ENCODE measurements at regions not wholly inside any gene's neighbourhood (a gene's known extent, or its start where the extent isn't known, plus 50 kb on each side); places are given as distances from the start of the nearest gene placed in this dataset.

DNA sequence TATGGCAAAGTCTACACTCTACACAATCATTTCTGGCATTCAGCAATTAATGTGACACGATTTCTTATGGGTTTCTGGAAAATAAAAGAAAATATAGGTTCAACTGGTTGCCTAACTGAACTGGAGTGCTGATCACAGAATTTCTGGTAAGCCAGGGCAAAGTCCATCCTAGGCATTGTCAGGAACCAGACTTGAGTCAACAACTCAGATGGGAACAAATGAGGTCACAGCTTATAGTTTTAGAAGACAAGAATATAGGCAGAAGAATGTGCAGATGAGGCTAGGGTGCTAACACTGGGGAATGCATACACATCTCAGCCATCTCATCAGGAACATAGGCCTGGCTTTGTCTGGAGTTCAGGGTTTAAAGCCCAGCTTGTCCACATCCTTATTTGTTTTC is 317.2 kb upstream of the ID2 start:
- no peak for TF ChIP-seq POLR2AphosphoS5 (IDR thresholded peaks at IDR 0.05)
- TF ChIP-seq, protein P1, sequence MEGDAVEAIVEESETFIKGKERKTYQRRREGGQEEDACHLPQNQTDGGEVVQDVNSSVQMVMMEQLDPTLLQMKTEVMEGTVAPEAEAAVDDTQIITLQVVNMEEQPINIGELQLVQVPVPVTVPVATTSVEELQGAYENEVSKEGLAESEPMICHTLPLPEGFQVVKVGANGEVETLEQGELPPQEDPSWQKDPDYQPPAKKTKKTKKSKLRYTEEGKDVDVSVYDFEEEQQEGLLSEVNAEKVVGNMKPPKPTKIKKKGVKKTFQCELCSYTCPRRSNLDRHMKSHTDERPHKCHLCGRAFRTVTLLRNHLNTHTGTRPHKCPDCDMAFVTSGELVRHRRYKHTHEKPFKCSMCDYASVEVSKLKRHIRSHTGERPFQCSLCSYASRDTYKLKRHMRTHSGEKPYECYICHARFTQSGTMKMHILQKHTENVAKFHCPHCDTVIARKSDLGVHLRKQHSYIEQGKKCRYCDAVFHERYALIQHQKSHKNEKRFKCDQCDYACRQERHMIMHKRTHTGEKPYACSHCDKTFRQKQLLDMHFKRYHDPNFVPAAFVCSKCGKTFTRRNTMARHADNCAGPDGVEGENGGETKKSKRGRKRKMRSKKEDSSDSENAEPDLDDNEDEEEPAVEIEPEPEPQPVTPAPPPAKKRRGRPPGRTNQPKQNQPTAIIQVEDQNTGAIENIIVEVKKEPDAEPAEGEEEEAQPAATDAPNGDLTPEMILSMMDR (IDR thresholded peaks at IDR 0.05) = no peak
- no peak for TF ChIP-seq POLR2A (IDR thresholded peaks at IDR 0.05; ENCODE audit: low read depth)

Measured in esophagus muscularis mucosa (tissue), 3 donors.